Naive thymus-derived CD8-positive, alpha-beta T cell (primary cell): ENCODE measurements at regions not wholly inside any gene's neighbourhood (a gene's known extent, or its start where the extent isn't known, plus 50 kb on each side); places are given as distances from the start of the nearest gene placed in this dataset.
"Not testable (repeated sequence)": the region's sequence is repeated elsewhere in the genome, so short reads cannot be mapped to it uniquely, and the experiment has no call there.

ENCODE experiments used
- ATAC-seq, 2 donors: fragments of 150-1000 bp; cut with Tn5 transposase in 1 of 2; sonication (Bioruptor Pico), chemical (Tn5 transposase) in 1 of 2; 1 replicate in 1 of 2; 2 replicates in 1 of 2; pipeline ENCODE4 v1.10.0; 2021; ENCODE audit warnings: mild to moderate bottlenecking in 2 of 2, moderate library complexity in 2 of 2
- POLR2A ChIA-PET: fragments of 350-600 bp; sonication (Branson Sonifier 250); formaldehyde crosslinking; loops from one replicate; lab custom pipeline; 2021; ENCODE audit warnings: antibody characterized with exemption; lab: Charles Lee
- DNase-seq, 10 donors: peaks; one replicate each; pipeline versions ENCODE4 v3.0.0 to v3.0.0-alpha.2; 2020 to 2022
- H3K27ac Mint-ChIP-seq, 10 donors: one replicate each; pipeline ENCODE4 v1.8.0; 2020 to 2022; ENCODE audit warnings: mild to moderate bottlenecking in 10 of 10, mixed read lengths in 10 of 10, moderate library complexity in 4 of 10, inconsistent platforms in 1 of 10
- H3K27me3 Mint-ChIP-seq, 5 donors: one replicate each; pipeline ENCODE4 v1.8.0; 2021 to 2022; ENCODE audit warnings: mixed read lengths in 5 of 5
- H3K36me3 Mint-ChIP-seq, 3 donors: one replicate each; pipeline ENCODE4 v1.8.0; 2020 to 2022; ENCODE audit warnings: mixed read lengths in 3 of 3, mild to moderate bottlenecking in 2 of 3, inconsistent platforms in 1 of 3
- H3K4me1 Mint-ChIP-seq, 4 donors: one replicate each; pipeline ENCODE4 v1.8.0; 2021 to 2022; ENCODE audit warnings: mixed read lengths in 4 of 4
- H3K4me3 Mint-ChIP-seq, 10 donors: one replicate each; pipeline ENCODE4 v1.8.0; 2020 to 2022; ENCODE audit warnings: mild to moderate bottlenecking in 10 of 10, mixed read lengths in 10 of 10, moderate library complexity in 6 of 10, inconsistent platforms in 1 of 10
- H3K9me3 Mint-ChIP-seq, 9 donors: one replicate each; pipeline ENCODE4 v1.8.0; 2020 to 2022; ENCODE audit warnings: mixed read lengths in 9 of 9, mild to moderate bottlenecking in 3 of 9, inconsistent platforms in 1 of 9, moderate library complexity in 1 of 9

DNA sequence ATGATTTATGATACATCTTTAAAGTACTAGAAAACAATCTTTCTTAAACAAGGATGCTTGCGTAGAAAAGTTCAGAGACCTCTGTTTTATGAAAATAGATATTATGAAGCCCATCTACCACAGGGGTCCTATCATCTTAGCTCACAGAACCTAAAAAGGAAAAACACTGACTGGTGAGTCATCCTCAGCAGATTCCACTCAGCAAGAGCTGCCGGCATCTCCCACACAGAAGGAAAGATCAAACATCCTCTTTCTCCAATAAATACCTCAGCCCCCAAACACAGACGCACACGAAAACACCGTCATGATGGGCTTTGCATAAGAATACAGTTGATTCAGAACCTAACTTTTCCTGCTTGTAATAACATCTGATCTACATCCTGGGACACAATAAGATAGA is 122.7 kb downstream of the PWWP3B start:
- DNase-seq, H3K27ac Mint-ChIP-seq, H3K27me3 Mint-ChIP-seq, H3K9me3 Mint-ChIP-seq, POLR2A ChIA-PET, H3K4me1 Mint-ChIP-seq, H3K36me3 Mint-ChIP-seq, ATAC-seq, H3K4me3 Mint-ChIP-seq: not testable (repeated sequence)

DNA sequence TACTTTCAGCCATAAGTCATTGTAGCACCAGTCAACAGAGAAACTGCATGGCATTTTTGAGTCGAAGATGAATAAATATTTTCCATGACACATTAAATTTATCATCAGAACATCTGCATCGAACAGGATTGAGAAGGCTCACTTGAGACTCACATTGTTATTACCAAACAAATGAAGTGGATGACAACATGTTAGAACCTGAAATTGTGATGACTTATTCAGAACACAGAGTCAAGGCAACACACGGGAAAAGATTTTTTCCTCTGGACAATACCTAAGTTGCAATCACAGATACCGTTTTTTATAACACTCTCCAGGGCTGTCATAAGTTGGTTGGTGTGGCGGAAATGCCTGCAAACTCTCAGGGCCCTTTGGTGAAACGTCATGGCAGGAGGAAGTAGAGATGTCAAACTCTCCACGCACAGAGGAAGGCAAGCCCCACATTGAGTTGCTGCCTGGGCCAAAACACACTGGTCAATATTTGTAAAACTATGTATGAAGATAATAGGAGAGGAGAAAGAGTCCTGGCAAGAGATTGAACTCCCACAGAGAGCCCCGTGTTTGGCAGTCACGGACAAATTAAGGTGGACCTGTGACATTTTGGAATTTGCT is 123.8 kb downstream of the PWWP3B start:
- H3K9me3 Mint-ChIP-seq, H3K27me3 Mint-ChIP-seq, H3K36me3 Mint-ChIP-seq, H3K4me3 Mint-ChIP-seq, DNase-seq, H3K4me1 Mint-ChIP-seq, ATAC-seq, H3K27ac Mint-ChIP-seq, POLR2A ChIA-PET: not testable (repeated sequence)

DNA sequence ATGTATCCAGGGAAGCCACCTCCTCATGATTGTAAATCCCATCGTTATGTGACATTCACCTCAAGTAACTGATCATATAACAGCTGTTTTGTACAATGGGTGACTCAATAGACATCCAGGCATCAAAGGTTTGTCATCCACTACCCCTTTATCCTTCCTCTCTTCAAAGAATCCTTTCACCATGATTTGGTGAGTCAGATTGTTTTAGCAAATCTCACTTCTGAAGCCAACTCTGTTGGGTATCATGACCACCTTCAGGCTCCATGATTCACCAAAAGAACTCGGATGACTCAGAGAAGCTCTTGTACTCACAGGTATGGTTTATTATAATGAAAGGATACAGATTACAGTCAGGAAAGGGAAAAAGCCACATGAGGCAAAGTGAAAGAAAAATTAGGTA is 132.1 kb downstream of the PWWP3B start:
- H3K27me3 Mint-ChIP-seq, result no peaks in the 10 kb centered on the region
- H3K4me1 Mint-ChIP-seq, result no peaks in the 10 kb centered on the region
- POLR2A ChIA-PET, result no interaction called here
- no peak for DNase-seq
- no peak overlapping the region for H3K27ac Mint-ChIP-seq
- no peaks in the 10 kb centered on the region for H3K36me3 Mint-ChIP-seq
- no peaks in the 10 kb centered on the region for H3K9me3 Mint-ChIP-seq
- H3K4me3 Mint-ChIP-seq, result no peak overlapping the region
- ATAC-seq, result no peak

DNA sequence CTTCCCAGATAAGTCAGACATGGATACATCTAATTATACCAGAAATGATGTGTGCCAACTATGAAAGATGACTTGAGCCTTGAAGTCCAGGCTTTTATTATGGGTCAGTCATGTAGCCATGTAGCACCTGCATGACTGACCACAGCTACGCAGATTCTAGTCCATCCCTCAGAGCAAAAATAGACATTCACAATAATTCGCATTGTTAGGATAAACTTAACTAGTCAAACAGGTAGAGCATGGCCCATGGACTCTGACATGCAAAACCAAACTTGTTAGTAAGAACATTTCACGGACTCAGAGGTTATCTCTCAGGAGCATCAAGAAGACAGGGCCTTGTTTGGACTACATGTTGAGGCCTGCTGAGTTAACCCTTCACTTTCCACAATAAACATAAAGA is 132.6 kb downstream of the PWWP3B start:
- no peaks in the 10 kb centered on the region for H3K36me3 Mint-ChIP-seq
- H3K9me3 Mint-ChIP-seq, result no peaks in the 10 kb centered on the region
- no peak overlapping the region for H3K27ac Mint-ChIP-seq
- H3K4me1 Mint-ChIP-seq, result no peaks in the 10 kb centered on the region
- DNase-seq (no peak), ATAC-seq (no peak)
- H3K4me3 Mint-ChIP-seq, result no peak overlapping the region
- POLR2A ChIA-PET, result no interaction called here
- H3K27me3 Mint-ChIP-seq, result no peaks in the 10 kb centered on the region

DNA sequence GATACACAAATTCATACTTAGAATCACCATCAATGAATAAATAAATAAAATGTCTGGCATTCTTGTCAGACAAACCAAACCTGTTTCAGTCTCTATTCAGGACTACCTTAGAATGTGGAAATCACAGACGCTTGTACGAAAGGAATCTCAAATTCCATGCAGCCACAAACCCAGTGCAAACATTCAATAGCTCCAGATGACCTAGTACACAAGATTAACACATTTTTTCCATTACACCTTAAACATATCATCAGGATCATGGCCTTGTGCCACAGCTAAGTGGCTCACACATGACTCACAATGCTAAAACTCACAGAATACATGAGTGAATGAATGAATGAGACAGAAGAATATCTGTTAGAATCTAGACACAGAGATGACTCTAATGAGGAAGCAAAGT is 134.2 kb downstream of the PWWP3B start:
- no peak for ATAC-seq

DNA sequence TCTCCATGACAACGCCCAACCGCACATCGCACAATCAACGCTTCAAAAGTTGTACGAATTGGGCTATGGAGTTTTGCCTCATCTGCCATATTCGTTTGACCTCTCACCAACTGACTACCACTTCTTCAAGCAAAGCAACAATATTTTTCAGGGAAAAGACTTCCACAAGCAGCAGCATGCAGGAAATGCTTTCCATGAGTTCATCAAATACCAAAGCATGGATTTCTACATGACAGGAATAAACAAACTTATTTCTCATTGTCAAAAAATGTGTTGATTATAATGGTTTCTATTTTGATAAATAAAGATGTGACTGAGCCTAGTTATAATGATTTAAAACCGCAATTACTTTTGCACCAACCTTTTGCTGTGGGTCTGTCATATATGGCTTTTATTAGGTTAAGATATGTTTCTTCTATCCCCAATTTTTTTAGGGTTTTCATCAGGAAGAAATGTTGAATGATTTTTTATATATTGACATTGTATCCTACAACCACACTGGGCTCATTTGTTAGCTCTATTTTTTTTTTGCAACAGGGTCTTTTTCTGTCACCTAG is 138.4 kb downstream of the PWWP3B start:
- Mint-ChIP-seq H3K4me3 (no peak overlapping the region), H3K27ac (no peak overlapping the region), H3K36me3 (no peaks in the 10 kb centered on the region), H3K4me1 (no peaks in the 10 kb centered on the region), H3K27me3 (no peaks in the 10 kb centered on the region), H3K9me3 (no peaks in the 10 kb centered on the region)
- POLR2A ChIA-PET, result no interaction called here
- DNase-seq (no peak), ATAC-seq (no peak)

More for the DNA sequence above, 134.2 kb downstream of the PWWP3B start:
- H3K9me3 Mint-ChIP-seq, result no peaks in the 10 kb centered on the region
- POLR2A ChIA-PET, result no interaction called here
- no peak for DNase-seq
- no peak overlapping the region for H3K4me3 Mint-ChIP-seq
- H3K27me3 Mint-ChIP-seq, result no peaks in the 10 kb centered on the region
- H3K36me3 Mint-ChIP-seq, result no peaks in the 10 kb centered on the region
- no peak overlapping the region for H3K27ac Mint-ChIP-seq
- no peaks in the 10 kb centered on the region for H3K4me1 Mint-ChIP-seq

DNA sequence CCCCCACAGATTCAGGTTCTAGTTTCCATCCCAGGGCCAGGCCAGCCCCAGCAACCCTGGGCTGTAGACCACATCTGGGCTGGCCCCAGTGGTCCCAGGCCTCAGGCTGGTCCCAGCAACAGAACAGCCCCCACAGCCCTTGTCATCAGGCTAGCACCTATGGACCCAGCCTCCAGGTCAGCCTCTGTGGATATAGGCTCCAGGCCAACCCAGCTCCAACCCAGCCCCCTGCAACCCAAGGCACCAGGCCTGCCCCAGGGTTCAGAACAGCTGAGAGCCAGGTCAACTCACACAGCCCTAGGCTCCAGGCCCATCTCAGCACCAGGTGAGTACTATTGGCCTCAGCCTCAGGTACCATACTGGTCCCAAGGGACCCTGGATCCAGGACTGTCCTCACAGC is 155.3 kb downstream of the PWWP3B start:
- POLR2A ChIA-PET, result no interaction called here
- Mint-ChIP-seq H3K4me3 (no peak overlapping the region), H3K9me3 (peaks cover 0 to 3% (median 0%) of the 10 kb centered on the region in 9 donors), H3K36me3 (no peaks in the 10 kb centered on the region), H3K4me1 (no peaks in the 10 kb centered on the region), H3K27ac (no peak overlapping the region), H3K27me3 (no peaks in the 10 kb centered on the region)
- no peak for DNase-seq
- ATAC-seq, result no peak

DNA sequence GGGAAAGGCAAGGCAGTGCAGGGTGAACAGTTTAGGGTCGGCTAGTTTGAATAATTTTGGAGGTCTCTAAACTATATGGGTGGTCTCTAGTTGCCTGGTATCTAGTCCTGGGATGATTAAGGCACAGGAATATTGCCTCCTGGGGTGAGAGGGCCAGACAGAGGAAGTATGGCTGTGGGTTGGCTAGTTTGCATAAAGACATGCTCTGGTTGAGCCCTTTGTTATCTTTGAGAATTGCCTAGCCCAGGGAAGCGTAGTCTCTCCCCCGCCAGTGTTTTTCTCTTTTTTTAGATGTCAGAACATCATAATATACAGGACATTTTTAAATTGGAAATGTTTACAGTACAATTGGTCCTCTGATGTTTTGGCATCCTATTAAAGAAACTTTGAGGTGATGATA is 163.5 kb downstream of the PWWP3B start:
- POLR2A ChIA-PET, result no interaction called here
- H3K27me3 Mint-ChIP-seq, result peaks cover 0 to 2% (median 0%) of the 10 kb centered on the region in 5 donors
- no peaks in the 10 kb centered on the region for H3K4me1 Mint-ChIP-seq
- no peak overlapping the region for H3K4me3 Mint-ChIP-seq
- DNase-seq, result no peak
- H3K9me3 Mint-ChIP-seq, result peaks cover 0 to 3% (median 0%) of the 10 kb centered on the region in 9 donors
- ATAC-seq, result no peak
- H3K36me3 Mint-ChIP-seq, result no peaks in the 10 kb centered on the region
- H3K27ac Mint-ChIP-seq, result no peak overlapping the region

DNA sequence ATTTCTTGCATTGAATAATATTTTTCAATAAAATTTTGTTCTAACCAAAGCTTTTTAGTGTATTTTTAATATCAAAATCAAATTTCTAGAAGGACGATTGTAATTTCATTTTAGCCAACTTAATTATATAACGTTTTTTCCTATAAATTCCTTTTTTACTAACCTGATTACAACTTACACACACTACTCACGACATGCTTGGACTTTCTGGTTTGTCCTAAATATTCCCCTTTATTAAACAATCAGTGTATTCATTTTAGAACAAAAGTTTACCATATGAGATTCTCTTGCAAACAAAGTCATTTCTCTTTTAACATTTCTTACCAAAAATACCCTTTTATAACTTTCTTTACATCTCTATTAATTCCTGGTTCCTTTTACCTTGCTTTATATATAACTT is 173.7 kb downstream of the PWWP3B start:
- ATAC-seq (no peak), DNase-seq (no peak)
- POLR2A ChIA-PET, result no interaction called here
- Mint-ChIP-seq H3K36me3 (no peaks in the 10 kb centered on the region), H3K9me3 (peaks cover 0 to 11% (median 0%) of the 10 kb centered on the region in 9 donors), H3K4me1 (no peaks in the 10 kb centered on the region), H3K27ac (no peak overlapping the region), H3K4me3 (no peak overlapping the region), H3K27me3 (no peaks in the 10 kb centered on the region)

DNA sequence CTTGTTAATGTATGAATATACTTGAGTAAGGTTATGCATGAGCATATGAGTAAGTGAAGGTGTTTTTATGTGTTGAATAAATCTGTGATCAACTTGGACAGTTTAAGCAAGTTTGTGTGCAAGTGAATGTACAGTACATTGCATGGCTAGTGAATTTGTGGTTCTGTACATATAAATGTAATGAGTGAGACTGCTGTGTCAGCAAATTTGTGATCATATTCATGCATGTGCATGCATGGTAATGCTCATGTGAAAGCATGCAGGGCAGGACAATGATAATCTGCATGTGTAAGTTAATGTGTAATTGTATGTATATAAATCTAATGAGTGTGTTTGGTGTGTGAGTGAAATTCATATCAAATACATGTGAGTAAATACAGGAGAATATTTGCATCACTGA is 188.5 kb downstream of the PWWP3B start:
- H3K4me1 Mint-ChIP-seq, result no peaks in the 10 kb centered on the region
- peaks cover 0 to 5% (median 0%) of the 10 kb centered on the region in 5 donors for H3K27me3 Mint-ChIP-seq
- no peak for DNase-seq
- no peaks in the 10 kb centered on the region for H3K36me3 Mint-ChIP-seq
- H3K9me3 Mint-ChIP-seq, result no peaks in the 10 kb centered on the region
- POLR2A ChIA-PET, result no interaction called here
- no peak overlapping the region for H3K27ac Mint-ChIP-seq
- ATAC-seq, result no peak
- H3K4me3 Mint-ChIP-seq, result no peak overlapping the region

DNA sequence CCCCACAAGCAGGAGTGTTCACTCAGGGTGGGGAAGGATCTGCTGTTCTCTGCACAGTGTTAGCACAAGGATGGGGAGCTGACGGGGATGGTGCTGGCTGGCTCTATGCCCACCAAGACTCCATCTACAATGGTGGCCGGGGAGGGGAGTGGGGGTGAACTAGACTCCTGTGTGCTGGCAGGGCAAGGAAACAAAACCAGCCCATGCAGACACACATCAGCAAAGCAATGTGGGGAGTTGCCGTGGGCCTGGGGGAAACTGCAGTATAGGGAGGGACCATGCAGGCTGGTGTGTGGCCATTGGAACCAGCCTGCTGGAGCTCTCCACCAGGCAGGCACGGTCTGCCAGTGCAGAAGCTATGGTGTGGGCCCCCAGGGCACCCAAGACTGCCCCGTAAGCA is 195.1 kb downstream of the PWWP3B start:
- H3K9me3 Mint-ChIP-seq, result no peaks in the 10 kb centered on the region
- H3K27me3 Mint-ChIP-seq, result peaks cover 0 to 9% (median 0%) of the 10 kb centered on the region in 5 donors
- no peak for ATAC-seq
- H3K4me3 Mint-ChIP-seq, result no peak overlapping the region
- POLR2A ChIA-PET, result no interaction called here
- DNase-seq, result no peak
- no peak overlapping the region for H3K27ac Mint-ChIP-seq
- H3K4me1 Mint-ChIP-seq, result no peaks in the 10 kb centered on the region
- H3K36me3 Mint-ChIP-seq, result no peaks in the 10 kb centered on the region

DNA sequence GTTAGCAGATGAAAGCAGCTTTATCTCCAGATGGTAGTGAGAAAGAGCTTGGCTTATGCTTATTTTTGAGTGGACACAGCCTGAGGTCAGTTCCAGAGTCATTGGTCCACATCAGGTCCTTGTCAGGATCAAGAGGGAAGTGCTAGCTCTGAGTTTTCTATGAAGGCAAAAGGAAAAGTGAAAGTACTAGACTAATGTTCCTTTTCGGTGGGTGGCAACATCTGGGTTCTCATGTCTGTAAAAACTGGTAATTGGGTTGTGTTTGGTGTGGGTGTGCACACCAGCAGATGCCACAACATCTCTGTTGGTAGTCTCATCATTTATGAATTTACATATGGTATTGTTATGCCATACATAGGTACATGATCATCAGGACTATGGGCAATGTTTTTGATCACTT is 210.5 kb downstream of the PWWP3B start:
- Mint-ChIP-seq H3K4me3 (peak overlapping the region; percentile 44 to 76 (median 67)), H3K9me3 (peaks cover 0 to 2% (median 0%) of the 10 kb centered on the region in 9 donors), H3K27me3 (peaks cover 0 to 1% (median 0%) of the 10 kb centered on the region in 5 donors), H3K27ac (peak overlapping the region in 5 of 10 donors; percentile 23 to 60 (median 53)), H3K4me1 (peaks cover 0 to 5% (median 0%) of the 10 kb centered on the region in 4 donors), H3K36me3 (no peaks in the 10 kb centered on the region)
- peak in 2 of 10 donors; percentile 1 to 10 for DNase-seq
- POLR2A ChIA-PET, result no interaction called here
- no peak for ATAC-seq

DNA sequence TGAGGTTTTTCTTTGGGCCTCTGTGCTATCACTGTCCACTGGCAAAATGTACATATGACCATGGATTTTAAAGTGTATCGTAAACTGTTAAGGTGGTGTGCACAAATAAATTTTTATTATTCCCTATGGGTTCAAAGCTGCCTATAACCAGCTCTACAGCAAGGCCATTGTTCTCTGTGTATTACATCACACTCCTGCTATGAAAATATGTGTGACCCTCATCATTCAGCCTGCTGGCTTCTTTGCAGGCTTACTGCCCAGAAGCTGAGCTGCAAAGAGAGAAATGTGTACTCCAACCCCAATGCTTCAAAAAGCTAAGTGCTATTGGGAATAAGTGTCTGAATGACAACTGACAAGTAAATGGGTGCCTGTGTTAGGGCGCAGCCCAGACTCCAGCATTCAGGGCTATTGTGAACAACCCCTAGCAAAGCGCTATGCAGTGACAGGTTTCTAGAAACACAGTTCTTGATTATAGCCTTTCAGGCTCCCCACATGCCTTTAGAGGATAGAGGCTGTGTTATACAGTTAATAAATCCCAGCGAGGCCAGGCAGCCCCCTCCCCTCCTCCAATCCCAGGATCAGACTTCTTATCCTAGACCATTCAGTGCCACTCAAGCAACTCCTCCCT is 220.4 kb upstream of the RADX start:
- no peaks in the 10 kb centered on the region for H3K27me3 Mint-ChIP-seq
- H3K4me3 Mint-ChIP-seq, result no peak overlapping the region
- no peaks in the 10 kb centered on the region for H3K36me3 Mint-ChIP-seq
- H3K4me1 Mint-ChIP-seq, result no peaks in the 10 kb centered on the region
- ATAC-seq (no peak), DNase-seq (no peak)
- H3K27ac Mint-ChIP-seq, result no peak overlapping the region
- no peaks in the 10 kb centered on the region for H3K9me3 Mint-ChIP-seq
- POLR2A ChIA-PET, result no interaction called here

DNA sequence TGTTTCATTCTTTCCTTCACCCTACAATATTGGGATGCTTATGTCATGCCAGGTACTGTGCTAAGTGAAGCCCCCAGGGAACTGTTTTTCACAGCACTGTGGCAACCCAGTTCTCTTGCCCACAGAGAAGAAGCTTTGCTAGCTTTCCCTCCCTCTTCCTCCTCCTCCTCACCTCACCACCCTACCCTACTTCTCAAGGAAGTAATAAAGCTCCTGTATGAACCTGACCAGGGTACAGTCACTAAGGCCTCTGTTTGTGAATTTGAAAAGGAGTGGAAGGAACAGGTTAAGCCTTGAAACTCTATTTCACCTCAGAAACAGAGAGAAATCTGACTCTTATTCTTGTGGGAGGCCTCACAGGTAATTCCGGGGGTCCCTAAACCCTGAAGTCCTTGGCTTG is 219.4 kb upstream of the RADX start:
- Mint-ChIP-seq H3K36me3 (no peaks in the 10 kb centered on the region), H3K4me1 (no peaks in the 10 kb centered on the region), H3K4me3 (no peak overlapping the region), H3K27ac (no peak overlapping the region), H3K9me3 (no peaks in the 10 kb centered on the region), H3K27me3 (no peaks in the 10 kb centered on the region)
- POLR2A ChIA-PET, result no interaction called here
- ATAC-seq, result no peak
- no peak for DNase-seq
